ENCODE measurements at regions not wholly inside any gene's neighbourhood (a gene's known extent, or its start where the extent isn't known, plus 50 kb on each side); places are given as distances from the start of the nearest gene placed in this dataset.

DNA sequence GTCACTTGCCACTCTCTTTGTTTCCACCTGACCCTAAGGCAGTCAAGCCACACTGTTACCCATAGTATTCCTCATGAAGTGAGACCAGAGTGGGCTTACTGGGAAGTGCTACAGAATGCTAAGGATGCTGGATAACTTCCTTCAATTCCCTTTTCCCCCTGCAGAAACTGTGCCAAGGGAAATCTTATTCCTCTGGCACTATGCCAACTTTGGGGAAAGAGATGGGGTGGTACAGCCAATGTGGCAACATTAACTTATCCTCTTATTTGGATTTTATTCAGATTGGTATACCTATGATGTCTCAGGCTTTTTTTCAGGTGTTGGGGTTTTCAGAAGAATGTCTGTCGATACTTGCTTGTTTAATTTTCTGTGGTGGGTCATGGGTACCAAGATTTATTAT is 599.4 kb upstream of the PBX1 start:
- peaks cover 7% of the 10 kb centered on the region for H3K9me3 ChIP-seq (ENCODE audit: insufficient read depth, low read depth, low read length)
- H4K20me1 ChIP-seq (ENCODE audit: insufficient read depth, low read length) = no peaks in the 10 kb centered on the region
- peaks cover 12% of the 10 kb centered on the region for H3K9me3 Mint-ChIP-seq (ENCODE audit: unreplicated experiment)
- no peaks in the 10 kb centered on the region for H3K27me3 ChIP-seq (ENCODE audit: insufficient read depth, low read length)
- no peaks in the 10 kb centered on the region for H3K27me3 Mint-ChIP-seq (ENCODE audit: low read depth, unreplicated experiment)
- no peak overlapping the region for H3K4me3 Mint-ChIP-seq (ENCODE audit: unreplicated experiment)
- H3K4me3 ChIP-seq (ENCODE audit: insufficient read depth, low read depth, low read length) = no peak overlapping the region
- no peak for FAIRE-seq
- no peak for DNase-seq (ENCODE audit: low read depth)
- no peaks in the 10 kb centered on the region for H3K4me1 ChIP-seq (ENCODE audit: insufficient read depth, low read length)
- H3K79me2 ChIP-seq (ENCODE audit: insufficient read depth, low read length) = no peaks in the 10 kb centered on the region
- H3K27ac Mint-ChIP-seq (ENCODE audit: unreplicated experiment) = no peak overlapping the region
- no peak overlapping the region for H3K4me2 ChIP-seq (ENCODE audit: low read length)
- no peak overlapping the region for H3K27ac ChIP-seq (ENCODE audit: low read depth, low read length)
- no peaks in the 10 kb centered on the region for H3K36me3 ChIP-seq (ENCODE audit: insufficient read depth, low read length)
- no peaks in the 10 kb centered on the region for H3K36me3 Mint-ChIP-seq (ENCODE audit: low read depth, unreplicated experiment)
- no peak overlapping the region for H3K9ac ChIP-seq (ENCODE audit: low read length)
- TF ChIP-seq, protein P1, sequence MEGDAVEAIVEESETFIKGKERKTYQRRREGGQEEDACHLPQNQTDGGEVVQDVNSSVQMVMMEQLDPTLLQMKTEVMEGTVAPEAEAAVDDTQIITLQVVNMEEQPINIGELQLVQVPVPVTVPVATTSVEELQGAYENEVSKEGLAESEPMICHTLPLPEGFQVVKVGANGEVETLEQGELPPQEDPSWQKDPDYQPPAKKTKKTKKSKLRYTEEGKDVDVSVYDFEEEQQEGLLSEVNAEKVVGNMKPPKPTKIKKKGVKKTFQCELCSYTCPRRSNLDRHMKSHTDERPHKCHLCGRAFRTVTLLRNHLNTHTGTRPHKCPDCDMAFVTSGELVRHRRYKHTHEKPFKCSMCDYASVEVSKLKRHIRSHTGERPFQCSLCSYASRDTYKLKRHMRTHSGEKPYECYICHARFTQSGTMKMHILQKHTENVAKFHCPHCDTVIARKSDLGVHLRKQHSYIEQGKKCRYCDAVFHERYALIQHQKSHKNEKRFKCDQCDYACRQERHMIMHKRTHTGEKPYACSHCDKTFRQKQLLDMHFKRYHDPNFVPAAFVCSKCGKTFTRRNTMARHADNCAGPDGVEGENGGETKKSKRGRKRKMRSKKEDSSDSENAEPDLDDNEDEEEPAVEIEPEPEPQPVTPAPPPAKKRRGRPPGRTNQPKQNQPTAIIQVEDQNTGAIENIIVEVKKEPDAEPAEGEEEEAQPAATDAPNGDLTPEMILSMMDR (IDR thresholded peaks at IDR 0.05; ENCODE audit: insufficient read depth, low read depth, low read length) = no peak
- TF ChIP-seq EZH2 (IDR thresholded peaks at IDR 0.05; ENCODE audit: insufficient read depth, low read length) = no peak
- H2AFZ ChIP-seq (ENCODE audit: low read depth, low read length) = no peak overlapping the region
- H3K4me1 Mint-ChIP-seq (ENCODE audit: low read depth, unreplicated experiment) = no peaks in the 10 kb centered on the region

DNA sequence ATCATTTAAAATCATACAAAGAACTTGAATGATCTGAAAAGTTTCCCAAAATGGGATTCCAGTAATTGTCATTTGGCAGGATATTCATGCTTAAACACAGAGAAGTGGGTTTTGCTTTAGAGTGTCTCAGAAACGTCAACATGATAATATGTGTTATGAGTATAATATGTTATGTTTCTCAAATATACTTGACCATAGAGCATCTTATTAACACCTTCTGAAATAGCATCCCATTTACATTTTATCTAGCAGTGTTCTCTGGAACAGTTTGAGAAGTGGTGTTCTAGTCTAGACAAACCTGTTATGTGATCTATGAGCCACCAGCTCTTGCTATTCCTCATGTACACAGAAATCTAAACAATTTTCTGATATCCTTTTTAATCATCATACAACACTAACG is 588.8 kb upstream of the PBX1 start:
- Histone ChIP-seq H3K4me2 (ENCODE audit: low read length) (no peak overlapping the region), H3K4me1 (ENCODE audit: insufficient read depth, low read length) (no peaks in the 10 kb centered on the region), H4K20me1 (ENCODE audit: insufficient read depth, low read length) (no peaks in the 10 kb centered on the region), H3K36me3 (ENCODE audit: insufficient read depth, low read length) (no peaks in the 10 kb centered on the region), H2AFZ (ENCODE audit: low read depth, low read length) (no peak overlapping the region), H3K27me3 (ENCODE audit: insufficient read depth, low read length) (no peaks in the 10 kb centered on the region), H3K9me3 (ENCODE audit: insufficient read depth, low read depth, low read length) (no peaks in the 10 kb centered on the region), H3K9ac (ENCODE audit: low read length) (no peak overlapping the region), H3K79me2 (ENCODE audit: insufficient read depth, low read length) (no peaks in the 10 kb centered on the region), H3K27ac (ENCODE audit: low read depth, low read length) (no peak overlapping the region), H3K4me3 (ENCODE audit: insufficient read depth, low read depth, low read length) (no peak overlapping the region)
- Mint-ChIP-seq H3K4me1 (ENCODE audit: low read depth, unreplicated experiment) (no peaks in the 10 kb centered on the region), H3K36me3 (ENCODE audit: low read depth, unreplicated experiment) (no peaks in the 10 kb centered on the region), H3K27ac (ENCODE audit: unreplicated experiment) (no peak overlapping the region), H3K4me3 (ENCODE audit: unreplicated experiment) (no peak overlapping the region), H3K9me3 (ENCODE audit: unreplicated experiment) (peaks cover 3% of the 10 kb centered on the region), H3K27me3 (ENCODE audit: low read depth, unreplicated experiment) (no peaks in the 10 kb centered on the region)
- FAIRE-seq (no peak), DNase-seq (ENCODE audit: low read depth) (no peak)
- TF ChIP-seq, protein P1 (IDR thresholded peaks at IDR 0.05; ENCODE audit: insufficient read depth, low read depth, low read length) = no peak
- TF ChIP-seq EZH2 (IDR thresholded peaks at IDR 0.05; ENCODE audit: insufficient read depth, low read length) = no peak

DNA sequence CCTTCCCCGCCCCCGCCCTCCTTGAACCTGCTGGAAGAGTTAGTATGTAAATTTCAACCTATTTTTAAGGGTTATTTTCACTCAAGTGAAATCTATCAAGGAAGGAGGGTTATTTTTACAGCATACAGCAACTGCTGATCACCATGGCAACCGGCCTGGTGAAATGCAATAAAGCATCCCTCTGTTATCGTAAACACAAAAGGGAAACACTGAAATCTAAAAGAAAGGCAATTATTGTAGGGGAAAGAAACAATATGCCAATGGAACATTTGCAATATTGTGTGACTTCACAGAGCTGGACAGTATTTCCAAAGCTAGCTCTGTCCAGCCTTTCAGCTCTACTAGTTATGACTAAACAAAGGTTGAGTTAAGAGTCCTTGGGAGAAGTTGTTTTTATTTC is 588.3 kb upstream of the PBX1 start:
- Histone ChIP-seq H3K36me3 (ENCODE audit: insufficient read depth, low read length) (no peaks in the 10 kb centered on the region), H3K4me1 (ENCODE audit: insufficient read depth, low read length) (no peaks in the 10 kb centered on the region), H3K4me3 (ENCODE audit: insufficient read depth, low read depth, low read length) (no peak overlapping the region), H3K9me3 (ENCODE audit: insufficient read depth, low read depth, low read length) (no peaks in the 10 kb centered on the region), H3K4me2 (ENCODE audit: low read length) (no peak overlapping the region), H3K27ac (ENCODE audit: low read depth, low read length) (no peak overlapping the region), H3K9ac (ENCODE audit: low read length) (no peak overlapping the region), H3K79me2 (ENCODE audit: insufficient read depth, low read length) (no peaks in the 10 kb centered on the region), H2AFZ (ENCODE audit: low read depth, low read length) (no peak overlapping the region), H4K20me1 (ENCODE audit: insufficient read depth, low read length) (no peaks in the 10 kb centered on the region), H3K27me3 (ENCODE audit: insufficient read depth, low read length) (no peaks in the 10 kb centered on the region)
- Mint-ChIP-seq H3K9me3 (ENCODE audit: unreplicated experiment) (peaks cover 1% of the 10 kb centered on the region), H3K27me3 (ENCODE audit: low read depth, unreplicated experiment) (no peaks in the 10 kb centered on the region), H3K36me3 (ENCODE audit: low read depth, unreplicated experiment) (no peaks in the 10 kb centered on the region), H3K4me1 (ENCODE audit: low read depth, unreplicated experiment) (no peaks in the 10 kb centered on the region), H3K4me3 (ENCODE audit: unreplicated experiment) (no peak overlapping the region), H3K27ac (ENCODE audit: unreplicated experiment) (no peak overlapping the region)
- DNase-seq (ENCODE audit: low read depth) = no peak
- no peak for FAIRE-seq
- TF ChIP-seq EZH2 (IDR thresholded peaks at IDR 0.05; ENCODE audit: insufficient read depth, low read length) = no peak
- TF ChIP-seq, protein P1 (IDR thresholded peaks at IDR 0.05; ENCODE audit: insufficient read depth, low read depth, low read length) = no peak

Measured in astrocyte (in vitro differentiated cells and primary cell).